ENCODE measurements at regions not wholly inside any gene's neighbourhood (a gene's known extent, or its start where the extent isn't known, plus 50 kb on each side); places are given as distances from the start of the nearest gene placed in this dataset.
"Not testable (repeated sequence)": the region's sequence is repeated elsewhere in the genome, so short reads cannot be mapped to it uniquely, and the experiment has no call there.

DNA sequence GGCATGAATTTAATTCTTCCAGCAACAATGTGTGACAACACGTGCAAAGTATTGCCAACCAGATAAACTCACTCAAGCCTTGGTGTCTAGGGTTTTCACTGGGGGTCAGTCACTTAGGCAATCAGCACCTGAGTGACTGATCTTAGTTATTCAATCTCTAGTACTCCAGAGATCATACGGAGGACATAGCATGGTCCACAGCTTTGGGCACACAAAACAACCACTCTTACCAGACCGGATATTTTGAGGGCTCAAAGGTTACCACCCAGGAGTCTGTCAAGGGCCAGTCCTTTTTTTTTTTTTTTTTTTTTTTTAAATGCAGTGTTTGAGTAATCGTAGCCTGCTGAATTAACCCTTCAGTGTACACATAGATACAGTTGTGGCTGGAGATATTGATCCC is 699.2 kb downstream of the PRIM2 start:
- H3K4me1 Mint-ChIP-seq; H3T11ph ChIP-seq (ENCODE audit: low read length); H2BK15ac ChIP-seq (ENCODE audit: low read depth, low read length); H4K20me1 ChIP-seq (ENCODE audit: control insufficient read depth, insufficient read depth, insufficient read length); H2BK5ac ChIP-seq (ENCODE audit: insufficient read length, low read length); H3K4me3 Mint-ChIP-seq; H4K91ac ChIP-seq (ENCODE audit: insufficient read length, low read depth, low read length); H3K27me3 ChIP-seq (ENCODE audit: insufficient read depth, low read length); H3K27ac ChIP-seq (ENCODE audit: insufficient read length, low read depth, low read length); H4K8ac ChIP-seq (replicated peaks; ENCODE audit: insufficient read length, low read depth, low read length); H3K27me3 Mint-ChIP-seq (ENCODE audit: low read depth); H2AFZ ChIP-seq (ENCODE audit: low read length); H3K27ac Mint-ChIP-seq; DNase-seq; H3K23ac ChIP-seq (ENCODE audit: insufficient read length, low read depth, low read length); H3K79me2 ChIP-seq (ENCODE audit: insufficient read depth, low read length); H2BK20ac ChIP-seq (ENCODE audit: low read depth, low read length, poor library complexity, severe bottlenecking); H3K9ac ChIP-seq (ENCODE audit: extremely low read depth, insufficient read length, low read length); H3K4me1 ChIP-seq (ENCODE audit: insufficient read depth, low read length); H3K4ac ChIP-seq (ENCODE audit: low read depth, low read length); H2BK12ac ChIP-seq (ENCODE audit: insufficient read length, low read depth, low read length); H3K18ac ChIP-seq (ENCODE audit: insufficient read length, low read depth, low read length); H4K5ac ChIP-seq (ENCODE audit: insufficient read length, low read depth, low read length); H3K9me3 ChIP-seq (ENCODE audit: control insufficient read depth, low read depth, low read length); H2BK120ac ChIP-seq (ENCODE audit: low read depth, low read length, poor library complexity, severe bottlenecking); H3K79me1 ChIP-seq (ENCODE audit: insufficient read depth, low read depth, low read length, poor library complexity, severe bottlenecking); H3K56ac ChIP-seq (ENCODE audit: insufficient read length, low read depth, low read length); H3K4me2 ChIP-seq (ENCODE audit: insufficient read depth, insufficient read length, low read length); H3K23me2 ChIP-seq (ENCODE audit: insufficient read length, low read depth, low read length, poor library complexity, severe bottlenecking); H3K36me3 Mint-ChIP-seq (ENCODE audit: insufficient read depth in 1 of 3, low read depth in 3 of 3); H3K14ac ChIP-seq (ENCODE audit: insufficient read depth, low read length); H2AK5ac ChIP-seq (ENCODE audit: insufficient read length, low read length): not testable (repeated sequence)
- WGBS (ENCODE audit: extremely low coverage, insufficient read length, low lambda C conversion rate), result no CpG with 5 or more reads among the region's 4 CpGs
- H3K9me3 Mint-ChIP-seq, result peaks cover 19 to 81% of the 10 kb centered on the region in 2 experiments

DNA sequence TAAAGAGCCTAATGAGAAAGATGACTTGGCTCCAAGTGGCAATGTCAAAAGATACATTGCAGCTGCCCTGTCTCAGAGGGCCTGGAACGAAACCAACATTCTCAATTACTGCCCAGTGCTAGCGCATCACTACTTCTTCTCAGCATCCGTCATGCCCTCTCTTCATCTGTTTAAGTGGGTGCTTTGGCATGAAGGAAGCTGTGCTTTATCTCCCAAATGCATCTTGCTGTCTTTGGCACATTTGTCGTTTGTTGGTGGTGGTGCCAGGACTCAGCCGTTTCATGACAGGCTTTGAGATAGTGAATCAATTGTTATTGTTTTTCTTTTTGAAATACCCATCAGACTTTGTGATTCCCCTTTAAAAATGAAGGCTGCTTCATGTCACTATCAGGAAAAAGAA is 710.8 kb downstream of the PRIM2 start:
- H3K9me3 Mint-ChIP-seq, result peaks cover 18 to 69% of the 10 kb centered on the region in 2 experiments
- not testable (repeated sequence) for H2BK20ac ChIP-seq (ENCODE audit: low read depth, low read length, poor library complexity, severe bottlenecking); H2BK15ac ChIP-seq (ENCODE audit: low read depth, low read length); H4K20me1 ChIP-seq (ENCODE audit: control insufficient read depth, insufficient read depth, insufficient read length); H3K9me3 ChIP-seq (ENCODE audit: control insufficient read depth, low read depth, low read length); H3K27me3 ChIP-seq (ENCODE audit: insufficient read depth, low read length); H2BK12ac ChIP-seq (ENCODE audit: insufficient read length, low read depth, low read length); H4K8ac ChIP-seq (replicated peaks; ENCODE audit: insufficient read length, low read depth, low read length); H3K4ac ChIP-seq (ENCODE audit: low read depth, low read length); H3K23ac ChIP-seq (ENCODE audit: insufficient read length, low read depth, low read length); H3K4me2 ChIP-seq (ENCODE audit: insufficient read depth, insufficient read length, low read length); H3K4me1 Mint-ChIP-seq; H2AK5ac ChIP-seq (ENCODE audit: insufficient read length, low read length); H3K4me3 Mint-ChIP-seq; H3K23me2 ChIP-seq (ENCODE audit: insufficient read length, low read depth, low read length, poor library complexity, severe bottlenecking); H2BK120ac ChIP-seq (ENCODE audit: low read depth, low read length, poor library complexity, severe bottlenecking); H3K79me1 ChIP-seq (ENCODE audit: insufficient read depth, low read depth, low read length, poor library complexity, severe bottlenecking); H2BK5ac ChIP-seq (ENCODE audit: insufficient read length, low read length); H3K18ac ChIP-seq (ENCODE audit: insufficient read length, low read depth, low read length); H2AFZ ChIP-seq (ENCODE audit: low read length); H3K4me1 ChIP-seq (ENCODE audit: insufficient read depth, low read length); DNase-seq; H4K5ac ChIP-seq (ENCODE audit: insufficient read length, low read depth, low read length); H3K79me2 ChIP-seq (ENCODE audit: insufficient read depth, low read length); H3K14ac ChIP-seq (ENCODE audit: insufficient read depth, low read length); H3K27ac ChIP-seq (ENCODE audit: insufficient read length, low read depth, low read length); H3T11ph ChIP-seq (ENCODE audit: low read length); H3K27me3 Mint-ChIP-seq (ENCODE audit: low read depth); H3K27ac Mint-ChIP-seq; H3K56ac ChIP-seq (ENCODE audit: insufficient read length, low read depth, low read length); H4K91ac ChIP-seq (ENCODE audit: insufficient read length, low read depth, low read length); H3K9ac ChIP-seq (ENCODE audit: extremely low read depth, insufficient read length, low read length)
- WGBS (ENCODE audit: extremely low coverage, insufficient read length, low lambda C conversion rate), result no CpG with 5 or more reads among the region's 5 CpGs
- peaks cover 0 to 13% (median 0%) of the 10 kb centered on the region in 3 experiments; a peak in 2 of 7 replicates for H3K36me3 Mint-ChIP-seq (ENCODE audit: insufficient read depth in 1 of 3, low read depth in 3 of 3)
